H1 (cell line): ENCODE measurements at regions not wholly inside any gene's neighbourhood (a gene's known extent, or its start where the extent isn't known, plus 50 kb on each side); places are given as distances from the start of the nearest gene placed in this dataset.

Source experiments
- CTCF ChIA-PET: fragments of 300-600 bp; sonication (Branson Sonifier 250); formaldehyde crosslinking; loops from one replicate; lab custom pipeline; 2021; ENCODE audit not compliant: partially characterized antibody; lab: Charles Lee
- POLR2A ChIA-PET: fragments of 300-600 bp; sonication (Branson Sonifier 250); formaldehyde crosslinking; loops from one replicate; lab custom pipeline; 2021; ENCODE audit warnings: inconsistent platforms; ENCODE audit not compliant: partially characterized antibody; lab: Charles Lee
- DNase-seq, 2 experiments: peaks; one replicate each; pipeline versions ENCODE4 v3.0.0 to v3.0.0-alpha.2; 2010 to 2022; ENCODE audit warnings: low spot score in 2 of 2, low read depth in 1 of 2, mixed read lengths in 1 of 2
- FAIRE-seq: peaks from 2 replicates; lab custom pipeline; 2011; peaks lifted over from hg19 to GRCh38; lab: Jason Lieb, UNC
- H2AFZ ChIP-seq: 2 replicates; pipeline ENCODE4 v1.8.1; 2012; ENCODE audit warnings: low read length, inconsistent platforms
- H2AK5ac ChIP-seq: 2 replicates; pipeline ENCODE4 v1.6.1; 2013; ENCODE audit warnings: low read depth, low read length
- H2BK120ac ChIP-seq: replicated peaks from 2 replicates; pipeline ENCODE3; 2013; ENCODE audit warnings: low read depth, low read length, inconsistent platforms
- H2BK12ac ChIP-seq: 2 replicates; pipeline ENCODE4 v1.6.1; 2013; ENCODE audit warnings: low read depth, low read length
- H2BK15ac ChIP-seq: 2 replicates; pipeline ENCODE4 v1.6.1; 2013; ENCODE audit warnings: low read length
- H2BK20ac ChIP-seq: 2 replicates; pipeline ENCODE4 v1.6.1; 2013; ENCODE audit warnings: low read length
- H2BK5ac ChIP-seq: 2 replicates; pipeline ENCODE4 v1.6.1; 2013; ENCODE audit warnings: low read depth, low read length
- H3K14ac ChIP-seq: 2 replicates; pipeline ENCODE4 v1.6.1; 2013; ENCODE audit warnings: inconsistent platforms; ENCODE audit not compliant: insufficient read length
- H3K18ac ChIP-seq: 2 replicates; pipeline ENCODE4 v1.6.1; 2013; ENCODE audit warnings: low read length; ENCODE audit errors: extremely low read depth
- H3K23ac ChIP-seq: 2 replicates; pipeline ENCODE4 v1.6.1; 2013; ENCODE audit warnings: inconsistent platforms; ENCODE audit not compliant: insufficient read length
- H3K23me2 ChIP-seq: 2 replicates; pipeline ENCODE4 v1.6.1; 2013; ENCODE audit warnings: low read depth, low read length
- H3K27ac ChIP-seq: 2 replicates; pipeline ENCODE4 v1.6.1; 2011; ENCODE audit warnings: low read depth, low read length, inconsistent platforms
- H3K27me3 ChIP-seq, 4 experiments: replicated peaks in 1 of 4; 1 replicate in 1 of 4; 2 replicates in 3 of 4; pipeline versions ENCODE4 v1.6.1 to v1.8.1; 2011 to 2013; ENCODE audit warnings: low read length in 3 of 4, mild to moderate bottlenecking in 3 of 4, inconsistent platforms in 2 of 4, mixed read lengths in 2 of 4, moderate library complexity in 1 of 4; ENCODE audit not compliant: control insufficient read depth in 3 of 4, insufficient read depth in 3 of 4; ENCODE audit errors: extremely low read depth in 1 of 4
- H3K36me3 ChIP-seq, 4 experiments: 2 replicates each; pipeline versions ENCODE4 v1.6.1 to v1.8.1; 2011 to 2013; ENCODE audit warnings: mild to moderate bottlenecking in 4 of 4, low read length in 3 of 4, moderate library complexity in 2 of 4, control low read depth in 1 of 4, inconsistent platforms in 1 of 4; ENCODE audit not compliant: insufficient read depth in 4 of 4, control insufficient read depth in 2 of 4
- H3K4ac ChIP-seq: replicated peaks from 2 replicates; pipeline ENCODE3; 2013; ENCODE audit warnings: low read length, low read depth, mixed read lengths, inconsistent platforms; ENCODE audit not compliant: insufficient read length
- H3K4me1 ChIP-seq, 4 experiments: replicated peaks in 1 of 4; 1 replicate in 1 of 4; 2 replicates in 3 of 4; pipeline versions ENCODE4 v1.6.1 to v1.8.1; 2011 to 2013; ENCODE audit warnings: low read length in 3 of 4, inconsistent platforms in 2 of 4, mixed read lengths in 1 of 4; ENCODE audit not compliant: insufficient read depth in 4 of 4, control insufficient read depth in 3 of 4
- H3K4me2 ChIP-seq, 2 experiments: 2 replicates each; pipeline versions ENCODE4 v1.6.1 to v1.8.1; 2011 to 2013; ENCODE audit warnings: low read depth in 2 of 2, low read length in 2 of 2, control low read depth in 1 of 2, inconsistent platforms in 1 of 2, mild to moderate bottlenecking in 1 of 2; ENCODE audit not compliant: insufficient read depth in 1 of 2
- H3K4me3 ChIP-seq, 4 experiments: fragments of 200-600, 300-600 bp in 1 of 4; sonication (generic), shearing (Covaris generic), sonication (Bioruptor Twin) in 1 of 4; 2 replicates each; pipeline versions ENCODE4 v1.5.1 to v1.8.1; 2011 to 2016; ENCODE audit warnings: low read length in 4 of 4, low read depth in 3 of 4, control low read depth in 2 of 4, inconsistent platforms in 2 of 4, mild to moderate bottlenecking in 2 of 4, mixed read lengths in 1 of 4, moderate library complexity in 1 of 4; ENCODE audit not compliant: insufficient read depth in 2 of 4; ENCODE audit errors: extremely low read depth in 1 of 4
- H3K56ac ChIP-seq: replicated peaks from 2 replicates; pipeline ENCODE3; 2013; ENCODE audit warnings: low read depth, mild to moderate bottlenecking, mixed read lengths, low read length, inconsistent platforms; ENCODE audit not compliant: insufficient read length
- H3K79me1 ChIP-seq: 2 replicates; pipeline ENCODE4 v1.6.1; 2013; ENCODE audit warnings: low read depth, low read length, control low read depth
- H3K79me2 ChIP-seq, 2 experiments: 2 replicates each; pipeline versions ENCODE4 v1.6.1 to v1.8.1; 2012 to 2013; ENCODE audit warnings: low read length in 2 of 2, mild to moderate bottlenecking in 2 of 2, inconsistent platforms in 1 of 2; ENCODE audit not compliant: insufficient read depth in 2 of 2, control insufficient read depth in 1 of 2
- H3K9ac ChIP-seq, 4 experiments: replicated peaks in 1 of 4; 1 replicate in 1 of 4; 2 replicates in 3 of 4; pipeline versions ENCODE4 v1.6.1 to v1.8.1; 2011 to 2013; ENCODE audit warnings: low read depth in 3 of 4, low read length in 3 of 4, control low read depth in 2 of 4, mild to moderate bottlenecking in 2 of 4, moderate library complexity in 2 of 4, inconsistent platforms in 1 of 4; ENCODE audit errors: extremely low read depth in 1 of 4
- H3K9me3 ChIP-seq, 2 experiments: 2 replicates each; pipeline versions ENCODE4 v1.6.1 to v1.8.1; 2012 to 2013; ENCODE audit warnings: mild to moderate bottlenecking in 2 of 2, moderate library complexity in 2 of 2, control low read depth in 1 of 2, inconsistent platforms in 1 of 2, low read depth in 1 of 2, low read length in 1 of 2, mixed read lengths in 1 of 2; ENCODE audit not compliant: insufficient read depth in 2 of 2
- H4K20me1 ChIP-seq, 2 experiments: replicated peaks in 1 of 2; 2 replicates each; pipeline versions ENCODE3 to v1.8.1; 2011 to 2013; ENCODE audit warnings: inconsistent platforms in 2 of 2, low read length in 2 of 2, mild to moderate bottlenecking in 1 of 2; ENCODE audit not compliant: insufficient read depth in 2 of 2, control insufficient read depth in 1 of 2
- H4K5ac ChIP-seq: 2 replicates; pipeline ENCODE4 v1.6.1; 2013; ENCODE audit warnings: low read length, low read depth, mixed read lengths, inconsistent platforms; ENCODE audit not compliant: insufficient read length
- H4K8ac ChIP-seq: 2 replicates; pipeline ENCODE4 v1.8.0; 2013; ENCODE audit warnings: mild to moderate bottlenecking, moderate library complexity, low read length, inconsistent platforms; ENCODE audit not compliant: insufficient read depth; ENCODE audit errors: extremely low read depth
- H4K91ac ChIP-seq: replicated peaks from 2 replicates; pipeline ENCODE3; 2013; ENCODE audit warnings: low read length, mixed read lengths, inconsistent platforms; ENCODE audit not compliant: insufficient read length
- ASH2L ChIP-seq: fragments of 200-600, 300-600 bp; sonication (generic); IDR thresholded peaks from one replicate; pipeline ENCODE4 v1.7.1; 2017; ENCODE audit warnings: low read length
- CHD1 ChIP-seq: IDR thresholded peaks from 2 replicates; pipeline ENCODE4 v1.6.1; 2012; ENCODE audit warnings: low read depth, low read length, improper control_type of control experiment
- CTBP2 ChIP-seq: IDR thresholded peaks from 2 replicates; pipeline ENCODE4 v1.7.0; 2011; ENCODE audit warnings: borderline replicate concordance, mild to moderate bottlenecking, moderate library complexity, mixed read lengths, low read length; ENCODE audit not compliant: insufficient read depth, insufficient read length
- EZH2 ChIP-seq: fragments of 200-600 bp; sonication (generic); IDR thresholded peaks from 2 replicates; pipeline ENCODE4 v1.7.1; 2012; ENCODE audit warnings: low read depth, mild to moderate bottlenecking, moderate library complexity, low read length, inconsistent platforms; ENCODE audit not compliant: severe bottlenecking
- GABPA ChIP-seq: IDR thresholded peaks from 2 replicates; pipeline ENCODE4 v1.6.1; 2011; ENCODE audit warnings: mild to moderate bottlenecking, low read length, moderate library complexity, borderline replicate concordance; ENCODE audit not compliant: insufficient read depth
- JUND ChIP-seq: IDR thresholded peaks from 2 replicates; pipeline ENCODE4 v1.6.1; 2011; ENCODE audit warnings: mild to moderate bottlenecking, improper control_type of control experiment, low read length
- SIRT6 ChIP-seq: IDR thresholded peaks from one replicate; pipeline ENCODE4 v1.7.1; 2012; ENCODE audit warnings: low read length, inconsistent platforms
- SUZ12 ChIP-seq: fragments of 200-600 bp; sonication (generic); IDR thresholded peaks from 2 replicates; pipeline ENCODE4 v1.6.1; 2012; ENCODE audit warnings: mild to moderate bottlenecking, inconsistent platforms, low read length, moderate library complexity, mixed read lengths
- TCF12 ChIP-seq: IDR thresholded peaks from 2 replicates; pipeline ENCODE4 v1.6.1; 2011; ENCODE audit warnings: low read depth, mild to moderate bottlenecking, low read length
- WGBS, 2 experiments: shearing (Covaris generic) in 1 of 2; methylation state at CpG; one replicate each; pipeline versions ENCODE4 v1.1.6 to v1.1.7; 2013 to 2015; ENCODE audit warnings: low lambda C conversion rate in 2 of 2, mixed read lengths in 2 of 2, inconsistent platforms in 1 of 2, low coverage in 1 of 2, missing lambda C conversion rate in 1 of 2; ENCODE audit not compliant: insufficient replicate concordance in 2 of 2, insufficient coverage in 1 of 2, insufficient read length in 1 of 2; ENCODE audit errors: extremely low coverage in 1 of 2, missing lambda C conversion rate in 1 of 2; 5-methylcytosine and 5-hydroxymethylcytosine counted together
- TF ChIP-seq, protein P1 (sequence below): IDR thresholded peaks from 2 replicates; pipeline ENCODE4 v1.6.1; 2012; ENCODE audit warnings: inconsistent platforms

GRCh38 chr3:7865611-7866010 lies 636.0 kb upstream of the LMCD1 start:
- H3K27ac ChIP-seq: no peak overlapping the region
- H3K9me3 ChIP-seq: no peaks in the 10 kb centered on the region
- FAIRE-seq (no peak), DNase-seq (no peak)
- no peak overlapping the region for H3K9ac ChIP-seq
- no peak overlapping the region for H3K23ac ChIP-seq
- no peaks in the 10 kb centered on the region for H3K27me3 ChIP-seq
- no peak overlapping the region for H3K56ac ChIP-seq
- H2BK15ac ChIP-seq: no peak overlapping the region
- H2BK5ac ChIP-seq: no peak overlapping the region
- H3K79me1 ChIP-seq: no peaks in the 10 kb centered on the region
- H2AFZ ChIP-seq: no peak overlapping the region
- no peak overlapping the region for H2BK12ac ChIP-seq
- no peak overlapping the region for H3K4me3 ChIP-seq
- no peak overlapping the region for H3K18ac ChIP-seq
- no peaks in the 10 kb centered on the region for H4K20me1 ChIP-seq
- no peak overlapping the region for H3K4ac ChIP-seq
- H4K91ac ChIP-seq: no peak overlapping the region
- H3K14ac ChIP-seq: no peak overlapping the region
- 91% methylated on average over 4 of the region's 4 CpGs; no CpG with 5 or more reads in 1 of the 2 experiments for WGBS, 2 experiments
- no peaks in the 10 kb centered on the region for H3K79me2 ChIP-seq
- ChIA-PET CTCF (interaction anchor here (0.7 kb wide), 1 partner anchor 368 kb away, joined by 5 read pairs; no protein-coding TSS in a partner anchor), POLR2A (no interaction called here)
- no peak overlapping the region for H4K8ac ChIP-seq
- no peaks in the 10 kb centered on the region for H3K36me3 ChIP-seq
- H4K5ac ChIP-seq: no peak overlapping the region
- H2BK120ac ChIP-seq: no peak overlapping the region
- no peaks in the 10 kb centered on the region for H3K4me1 ChIP-seq
- H3K23me2 ChIP-seq: no peaks in the 10 kb centered on the region
- no peak overlapping the region for H2AK5ac ChIP-seq
- TF ChIP-seq GABPA (no peak), CTBP2 (no peak), TCF12 (no peak), JUND (no peak), CHD1 (no peak), SUZ12 (no peak), SIRT6 (no peak), EZH2 (no peak), ASH2L (no peak)
- TF ChIP-seq, protein P1, sequence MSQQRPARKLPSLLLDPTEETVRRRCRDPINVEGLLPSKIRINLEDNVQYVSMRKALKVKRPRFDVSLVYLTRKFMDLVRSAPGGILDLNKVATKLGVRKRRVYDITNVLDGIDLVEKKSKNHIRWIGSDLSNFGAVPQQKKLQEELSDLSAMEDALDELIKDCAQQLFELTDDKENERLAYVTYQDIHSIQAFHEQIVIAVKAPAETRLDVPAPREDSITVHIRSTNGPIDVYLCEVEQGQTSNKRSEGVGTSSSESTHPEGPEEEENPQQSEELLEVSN: no peak
- no peak overlapping the region for H3K4me2 ChIP-seq
- H2BK20ac ChIP-seq: no peak overlapping the region
